A549 (cell line): ENCODE measurements at regions not wholly inside any gene's neighbourhood (a gene's known extent, or its start where the extent isn't known, plus 50 kb on each side); places are given as distances from the start of the nearest gene placed in this dataset.

ENCODE experiments used
- ATAC-seq, 2 experiments: fragments of 200-7000 bp in 1 of 2; fragments of >200 bp in 1 of 2; cut with Nextera tagmentation in 1 of 2; cut with Tn5 transposase in 1 of 2; 3 replicates each; pipeline versions ENCODE4 v1.8.0 to v1.9.1; 2018 to 2020; ENCODE audit warnings: mild to moderate bottlenecking in 1 of 2, moderate library complexity in 1 of 2
- CTCF ChIA-PET: fragments of 300-600 bp; sonication (Branson Sonifier 250); formaldehyde crosslinking; extraction: SDS; loops from one replicate; lab custom pipeline; 2021; ENCODE audit warnings: antibody characterized with exemption, inconsistent platforms; lab: Yijun Ruan, JAX
- POLR2A ChIA-PET: fragments of 350-600 bp; formaldehyde crosslinking; extraction: SDS; loops from one replicate; lab custom pipeline; 2021; ENCODE audit warnings: antibody characterized with exemption, inconsistent platforms; lab: Yijun Ruan, JAX
- DNase-seq, 2 experiments: peaks; one replicate each; pipeline versions ENCODE4 v3.0.0 to v3.0.0-alpha.2; 2011 to 2016; ENCODE audit warnings: low read depth in 1 of 2, low spot score in 1 of 2
- FAIRE-seq: peaks from 2 replicates; lab custom pipeline; 2011; peaks lifted over from hg19 to GRCh38; lab: Jason Lieb, UNC
- H3K27ac ChIP-seq, 2 experiments: fragments of >200 bp; sonication (Bioruptor Twin); formaldehyde crosslinking; 3 replicates each; pipeline ENCODE4 v1.5.1; 2016 to 2017
- H3K4me1 ChIP-seq: fragments of >200 bp; sonication (Bioruptor Twin); formaldehyde crosslinking; 3 replicates; pipeline ENCODE4 v1.6.1; 2016
- H3K4me2 ChIP-seq: fragments of >200 bp; sonication (Bioruptor Twin); formaldehyde crosslinking; 3 replicates; pipeline ENCODE4 v1.6.1; 2016
- H3K4me3 ChIP-seq: fragments of >200 bp; sonication (Bioruptor Twin); formaldehyde crosslinking; 3 replicates; pipeline ENCODE4 v1.5.1; 2016
- H3K9me3 ChIP-seq: fragments of >200 bp; sonication (Bioruptor Twin); formaldehyde crosslinking; 3 replicates; pipeline ENCODE4 v1.6.1; 2016
- BCL3 ChIP-seq: fragments of >200 bp; sonication (Bioruptor Twin); formaldehyde crosslinking; IDR thresholded peaks from 3 replicates; pipeline ENCODE4 v1.6.1; 2016
- CBX2 ChIP-seq: fragments of 200-600 bp; sonication (generic); IDR thresholded peaks from 2 replicates; pipeline ENCODE4 v1.6.1; 2016; ENCODE audit warnings: low read depth, mild to moderate bottlenecking, borderline replicate concordance
- CBX8 ChIP-seq: fragments of 200-600 bp; sonication (generic); IDR thresholded peaks from 2 replicates; pipeline ENCODE4 v1.6.1; 2016
- CEBPB ChIP-seq, 2 experiments: fragments of >200 bp in 1 of 2; sonication (Bioruptor Twin) in 1 of 2; formaldehyde crosslinking in 1 of 2; IDR thresholded peaks; 2 replicates each; pipeline ENCODE4 v1.6.1; 2012 to 2016
- EHF ChIP-seq: fragments of 250-450 bp; sonication (Bioruptor Pico); IDR thresholded peaks from 2 replicates; pipeline ENCODE4 v1.5.0; 2020; ENCODE audit warnings: mild to moderate bottlenecking
- EHMT2 ChIP-seq: fragments of 200-600 bp; sonication (generic); IDR thresholded peaks from 2 replicates; pipeline ENCODE4 v1.6.1; 2016; ENCODE audit warnings: antibody characterized with exemption, low read depth, mild to moderate bottlenecking, moderate library complexity
- EP300 ChIP-seq, 2 experiments: fragments of >200 bp; sonication (Bioruptor Twin); formaldehyde crosslinking; IDR thresholded peaks; 2 replicates in 1 of 2; 3 replicates in 1 of 2; pipeline ENCODE4 v1.6.1; 2016 to 2017
- ESRRA ChIP-seq: fragments of 150-350 bp; IDR thresholded peaks from 2 replicates; pipeline ENCODE4 v1.6.1; 2014; ENCODE audit warnings: mild to moderate bottlenecking, low read length, borderline replicate concordance
- FOXS1 ChIP-seq: fragments of 250-450 bp; sonication (Bioruptor Pico); IDR thresholded peaks from 2 replicates; pipeline ENCODE4 v1.5.0; 2020; ENCODE audit warnings: mild to moderate bottlenecking, moderate library complexity
- GATA3 ChIP-seq: IDR thresholded peaks from 2 replicates; pipeline ENCODE4 v1.6.1; 2012; ENCODE audit warnings: borderline replicate concordance
- HES2 ChIP-seq: fragments of >200 bp; sonication (Bioruptor Twin); formaldehyde crosslinking; IDR thresholded peaks from 2 replicates; pipeline ENCODE4 v1.6.1; 2016
- HEYL ChIP-seq: fragments of 250-450 bp; sonication (Bioruptor Pico); IDR thresholded peaks from 2 replicates; pipeline ENCODE4 v1.8.0; 2021; ENCODE audit warnings: mild to moderate bottlenecking, moderate library complexity
- HMGXB4 ChIP-seq: fragments of 250-450 bp; sonication (Bioruptor Pico); IDR thresholded peaks from 2 replicates; pipeline ENCODE4 v1.5.0; 2021; ENCODE audit warnings: mild to moderate bottlenecking, moderate library complexity, borderline replicate concordance
- JUN ChIP-seq, 2 experiments: fragments of >200 bp; sonication (Bioruptor Twin); formaldehyde crosslinking; IDR thresholded peaks; 2 replicates in 1 of 2; 3 replicates in 1 of 2; pipeline ENCODE4 v1.6.1; 2016 to 2017
- KDM5A ChIP-seq: fragments of 200-600 bp; sonication (generic); IDR thresholded peaks from 2 replicates; pipeline ENCODE4 v1.6.1; 2016; ENCODE audit warnings: antibody characterized with exemption, mild to moderate bottlenecking
- MAFK ChIP-seq: fragments of 450-650 bp; IDR thresholded peaks from 2 replicates; pipeline ENCODE4 v1.6.1; 2014; ENCODE audit not compliant: partially characterized antibody
- MAX ChIP-seq: IDR thresholded peaks from 2 replicates; pipeline ENCODE4 v1.6.1; 2012
- MAZ ChIP-seq: fragments of 150-350 bp; IDR thresholded peaks from 2 replicates; pipeline ENCODE4 v1.6.1; 2014; ENCODE audit warnings: antibody characterized with exemption, low read depth, low read length, borderline replicate concordance
- MYC ChIP-seq: IDR thresholded peaks from 2 replicates; pipeline ENCODE4 v1.6.1; 2012; ENCODE audit warnings: mild to moderate bottlenecking, inconsistent platforms, low read length, improper control_type of control experiment, borderline replicate concordance
- POLR2AphosphoS2 ChIP-seq: conservative IDR thresholded peaks from 2 replicates; pipeline ENCODE4 v1.6.1; 2012; ENCODE audit warnings: low read length, improper control_type of control experiment, inconsistent platforms
- RNF2 ChIP-seq: fragments of 200-600 bp; sonication (generic); IDR thresholded peaks from 2 replicates; pipeline ENCODE4 v1.6.1; 2016; ENCODE audit warnings: low read depth, mild to moderate bottlenecking, antibody characterized with exemption, moderate library complexity, borderline replicate concordance
- SREBF2 ChIP-seq: fragments of 450-650 bp; IDR thresholded peaks from 2 replicates; pipeline ENCODE4 v1.6.1; 2014; ENCODE audit warnings: mild to moderate bottlenecking, moderate library complexity
- USF2 ChIP-seq: fragments of 450-650 bp; IDR thresholded peaks from 2 replicates; pipeline ENCODE4 v1.6.1; 2014; ENCODE audit warnings: antibody characterized with exemption
- ZC3H11A ChIP-seq: fragments of 450-650 bp; IDR thresholded peaks from 2 replicates; pipeline ENCODE4 v1.6.1; 2014; ENCODE audit warnings: antibody characterized with exemption, mild to moderate bottlenecking
- ZFP36 ChIP-seq: fragments of 450-650 bp; IDR thresholded peaks from 2 replicates; pipeline ENCODE4 v1.6.1; 2014; ENCODE audit warnings: borderline replicate concordance; ENCODE audit not compliant: partially characterized antibody
- ZNF302 ChIP-seq: fragments of 250-450 bp; sonication (Bioruptor Pico); IDR thresholded peaks from 2 replicates; pipeline ENCODE4 v1.9.0; 2021; ENCODE audit warnings: inconsistent platforms, mild to moderate bottlenecking, moderate library complexity
- WGBS: methylation state at CpG from one replicate; pipeline ENCODE4 v1.1.6; 2017; ENCODE audit errors: missing lambda C conversion rate; 5-methylcytosine and 5-hydroxymethylcytosine counted together

GRCh38 chr3:61442696-61443095, 118.7 kb upstream of the PTPRG start:
- no peak overlapping the region for H3K4me2 ChIP-seq
- ATAC-seq (no peak), DNase-seq (no peak), FAIRE-seq (no peak)
- no peak overlapping the region for H3K27ac ChIP-seq
- ChIA-PET CTCF (no interaction called here), POLR2A (no interaction called here)
- H3K9me3 ChIP-seq, result no peaks in the 10 kb centered on the region
- no peak overlapping the region for H3K4me3 ChIP-seq
- TF ChIP-seq MAFK (no peak), HEYL (CRISPR knock-in tag) (no peak), ZNF302 (CRISPR knock-in tag) (no peak), CBX2 (no peak), ZC3H11A (no peak), EHMT2 (no peak), ESRRA (no peak), EP300 (IDR thresholded peaks at IDR 0.05) (no peak), ZFP36 (no peak), HMGXB4 (CRISPR knock-in tag) (no peak), MAX (no peak), KDM5A (no peak), SREBF2 (no peak), CBX8 (no peak), JUN (IDR thresholded peaks at IDR 0.05) (no peak), POLR2AphosphoS2 (no peak), MAZ (no peak), BCL3 (no peak), RNF2 (no peak)
- H3K4me1 ChIP-seq, result no peaks in the 10 kb centered on the region
- 55% methylated on average over 3 of the region's 3 CpGs for WGBS

- ChIA-PET POLR2A (no interaction called here), CTCF (interaction anchor here (1.2 kb wide), 1 partner anchor 27 kb away, joined by 3 read pairs; no protein-coding TSS in a partner anchor)
- DNase-seq, result no peak
- Histone ChIP-seq H3K9me3 (no peaks in the 10 kb centered on the region), H3K4me2 (no peak overlapping the region), H3K4me1 (no peaks in the 10 kb centered on the region)
- TF ChIP-seq POLR2AphosphoS2 (no peak), HMGXB4 (CRISPR knock-in tag) (no peak), HES2 (no peak), EHF (no peak), CEBPB (IDR thresholded peaks at IDR 0.05) (no peak), USF2 (no peak), MYC (no peak), EHMT2 (no peak), FOXS1 (CRISPR knock-in tag) (no peak), GATA3 (no peak)
- TF ChIP-seq, all 56 proteins: peak for 0
- ATAC-seq (no peak), FAIRE-seq (no peak)
- Histone ChIP-seq H3K27ac (no peak overlapping the region), H3K4me3 (no peak overlapping the region)
Observed at GRCh38 chr3:61443886-61444285, 117.5 kb upstream of the PTPRG start.
